HG02938 (cell line): ENCODE measurements at regions not wholly inside any gene's neighbourhood (a gene's known extent, or its start where the extent isn't known, plus 50 kb on each side); places are given as distances from the start of the nearest gene placed in this dataset.

Experiments
- ATAC-seq: cut with Tn5 transposase; IDR thresholded peaks from one replicate; pipeline ENCODE4 v1.9.1; 2021; ENCODE audit warnings: mild to moderate bottlenecking, moderate library complexity; ENCODE audit not compliant: unreplicated experiment

DNA sequence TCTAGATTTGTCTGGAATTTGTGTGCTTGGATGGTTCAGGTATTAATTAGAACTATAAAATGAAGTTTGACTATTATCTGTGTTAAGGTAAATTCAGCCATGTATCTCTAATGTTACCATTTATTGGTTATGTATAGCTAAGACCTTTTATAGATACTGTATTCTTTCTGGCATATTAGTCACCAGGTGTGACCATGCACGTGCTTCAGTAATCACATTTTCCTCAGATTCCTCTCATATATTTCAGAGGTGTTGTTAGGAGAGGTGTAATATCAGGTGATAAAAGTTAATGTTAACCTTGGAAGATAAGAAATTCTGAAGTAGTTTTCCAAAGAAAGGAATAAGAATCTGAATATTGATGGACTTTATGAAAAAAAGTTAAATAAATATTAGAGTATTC is 194.5 kb upstream of the KHDRBS2 start:
- ATAC-seq, result no peak

DNA sequence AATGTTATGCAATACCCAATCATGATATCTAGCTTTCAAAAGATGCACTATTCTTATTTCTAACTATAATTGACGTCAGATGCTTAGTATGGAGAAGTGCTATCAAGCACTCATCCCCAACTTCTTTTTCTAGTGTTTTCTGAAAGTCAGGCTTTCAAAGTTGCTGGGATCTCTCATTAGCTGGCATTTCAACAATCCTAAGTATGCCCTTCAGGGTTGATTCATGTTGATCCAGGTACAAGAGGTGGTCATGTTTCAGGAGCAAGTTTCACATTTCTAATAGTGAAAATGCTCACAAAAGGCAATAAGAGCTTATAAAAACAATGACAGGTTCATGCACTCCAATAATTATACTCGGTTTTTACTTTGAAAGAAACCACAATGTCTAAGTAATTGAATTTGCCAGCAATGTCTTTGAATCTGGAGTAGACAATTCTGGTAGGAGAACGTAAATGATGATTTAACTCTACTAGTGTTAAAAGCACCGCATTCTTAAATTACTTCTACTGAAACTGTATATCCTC is 193.7 kb upstream of the KHDRBS2 start:
- ATAC-seq, result no peak

DNA sequence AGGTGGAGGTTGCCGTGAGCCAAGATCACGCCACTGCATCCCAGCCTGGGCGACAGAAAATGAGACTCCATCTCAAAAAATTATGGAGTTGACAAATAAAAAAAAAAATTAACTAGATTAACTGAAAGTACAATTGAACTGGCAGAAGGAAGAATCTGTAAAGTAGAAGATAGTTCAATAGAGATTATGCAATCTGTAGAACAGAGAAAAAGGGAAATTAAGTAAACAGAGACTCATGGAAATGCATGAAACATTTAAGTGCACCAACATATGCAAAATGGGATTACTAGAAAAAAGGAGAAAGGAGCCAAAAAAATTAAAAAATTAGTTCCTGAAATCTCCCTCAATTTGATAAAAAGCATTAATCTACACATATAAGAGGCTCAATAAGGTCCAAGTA is 188.8 kb upstream of the KHDRBS2 start:
- no peak for ATAC-seq

DNA sequence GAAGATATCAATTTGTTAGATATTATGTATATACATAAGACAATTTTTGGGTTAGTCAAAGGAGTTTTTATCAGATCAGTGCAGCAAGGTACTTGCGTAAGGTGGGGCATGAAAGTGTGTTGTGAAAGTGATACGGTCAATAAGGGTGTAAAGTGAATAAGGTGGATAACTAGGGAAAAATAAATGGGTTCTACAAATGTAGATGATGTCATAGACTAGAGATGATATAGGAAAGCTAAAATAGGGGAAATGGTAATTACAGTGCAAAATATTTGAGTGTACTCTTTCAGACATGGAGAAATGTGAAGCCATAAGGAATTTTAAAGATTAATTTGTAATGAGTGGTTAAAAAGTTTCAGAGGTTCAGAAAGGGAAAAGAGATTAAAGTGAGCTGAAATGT is 180.6 kb upstream of the KHDRBS2 start:
- no peak for ATAC-seq

DNA sequence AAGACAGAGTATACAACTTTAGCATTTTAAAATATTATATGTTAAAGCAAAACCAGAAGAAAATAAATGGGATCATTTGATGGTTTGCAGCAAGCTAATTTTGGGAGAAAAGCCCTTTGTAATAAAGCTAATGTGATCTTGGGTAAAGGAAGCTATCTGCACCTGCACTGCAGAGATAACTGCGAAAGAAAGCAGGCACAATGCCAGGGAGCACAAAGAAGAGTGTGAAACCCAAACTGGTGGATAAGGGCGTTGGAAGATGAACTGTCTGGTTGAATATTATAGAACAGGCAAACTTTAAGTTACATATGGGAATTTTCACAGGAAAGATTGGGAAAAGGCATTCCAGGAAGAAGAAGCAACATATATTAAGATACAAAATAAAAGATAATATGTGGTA is 179.2 kb upstream of the KHDRBS2 start:
- ATAC-seq, result no peak

DNA sequence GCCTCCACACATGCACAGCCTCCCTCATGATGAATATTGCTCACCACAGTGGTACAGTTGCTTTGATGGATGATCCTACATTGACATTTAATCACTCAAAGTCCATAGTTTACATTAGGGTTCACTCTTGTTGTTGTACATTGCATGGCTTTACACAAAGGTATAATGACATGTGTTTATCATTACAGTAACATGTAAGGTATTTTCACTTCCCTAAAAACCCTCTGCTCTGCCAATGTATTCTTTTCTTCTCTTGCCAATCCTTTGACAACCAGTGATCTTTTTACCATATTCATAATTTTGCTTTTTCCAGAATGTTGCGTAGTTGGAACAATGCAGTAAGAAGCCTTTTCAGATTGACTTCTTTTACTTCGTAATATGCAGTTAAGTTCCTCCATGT is 166.6 kb upstream of the KHDRBS2 start:
- no peak for ATAC-seq

DNA sequence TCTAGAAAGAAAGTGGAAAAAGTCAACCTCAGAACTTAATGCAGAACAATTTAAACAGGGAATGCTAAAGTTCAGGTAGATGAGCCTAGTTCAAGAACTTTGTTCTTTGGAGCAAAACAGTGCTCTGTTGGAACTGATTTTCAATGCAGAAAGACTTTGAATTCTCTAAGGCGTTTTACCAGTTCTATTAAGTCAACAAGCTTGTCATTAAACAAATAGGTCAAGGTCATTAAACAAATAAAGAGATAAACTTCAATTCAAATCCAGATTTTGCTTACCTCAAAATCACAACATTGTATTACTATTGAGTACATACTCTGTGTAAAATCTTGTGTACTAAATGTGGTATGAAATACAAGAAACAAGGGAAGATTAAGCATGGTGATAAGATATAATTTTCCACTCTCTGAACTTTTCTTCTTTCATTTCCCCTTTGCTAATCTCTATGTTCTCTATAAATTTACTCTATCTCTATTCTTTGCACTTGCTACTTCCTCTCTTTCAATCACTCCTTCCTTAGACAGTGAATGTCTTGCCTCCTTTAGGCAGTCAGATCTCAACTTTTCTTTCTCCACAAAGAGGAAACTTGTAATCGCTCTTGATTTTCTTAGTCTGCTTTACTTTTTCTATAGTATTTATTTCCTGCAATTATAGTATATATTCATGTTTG is 160.8 kb upstream of the KHDRBS2 start:
- ATAC-seq, result no peak

DNA sequence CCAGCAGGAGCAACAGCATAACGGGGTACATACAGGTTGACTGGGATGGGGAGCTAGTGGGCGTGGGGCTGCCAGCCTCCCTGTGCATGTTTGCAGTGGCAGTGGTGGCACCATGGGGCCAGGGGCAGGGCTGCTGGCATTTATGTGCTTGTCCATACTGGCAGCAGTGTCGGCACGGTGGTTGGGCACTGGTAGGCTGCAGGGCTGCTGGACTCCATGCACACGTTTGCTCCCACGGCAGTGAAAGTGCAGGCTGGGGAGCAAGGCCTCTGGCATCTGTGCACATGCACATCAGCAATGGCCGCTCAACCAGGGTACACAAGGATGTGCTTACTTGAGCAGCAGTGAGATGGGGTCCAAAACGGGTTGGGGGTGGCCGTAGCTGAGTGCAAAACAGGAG is 159.5 kb upstream of the KHDRBS2 start:
- no peak for ATAC-seq

DNA sequence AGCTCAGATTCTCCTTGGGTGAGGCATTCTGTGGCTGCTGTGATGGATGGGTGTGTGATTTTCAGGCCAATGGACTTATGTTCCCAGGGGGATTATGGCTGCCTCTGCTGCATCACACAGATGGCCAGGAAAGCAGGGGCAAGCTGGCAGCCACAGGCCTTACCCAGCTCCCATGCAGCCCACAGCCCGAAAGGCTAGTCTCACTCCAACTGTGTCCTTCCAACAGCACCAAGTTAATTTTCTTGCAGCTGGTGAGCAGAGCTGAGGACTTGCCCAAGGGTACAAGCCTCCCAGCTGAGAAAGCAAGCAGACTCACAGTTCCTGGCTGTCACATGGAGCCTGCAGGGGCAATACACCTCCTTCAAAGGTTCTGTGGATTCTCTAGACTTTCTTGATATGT is 155.2 kb upstream of the KHDRBS2 start:
- no peak for ATAC-seq

DNA sequence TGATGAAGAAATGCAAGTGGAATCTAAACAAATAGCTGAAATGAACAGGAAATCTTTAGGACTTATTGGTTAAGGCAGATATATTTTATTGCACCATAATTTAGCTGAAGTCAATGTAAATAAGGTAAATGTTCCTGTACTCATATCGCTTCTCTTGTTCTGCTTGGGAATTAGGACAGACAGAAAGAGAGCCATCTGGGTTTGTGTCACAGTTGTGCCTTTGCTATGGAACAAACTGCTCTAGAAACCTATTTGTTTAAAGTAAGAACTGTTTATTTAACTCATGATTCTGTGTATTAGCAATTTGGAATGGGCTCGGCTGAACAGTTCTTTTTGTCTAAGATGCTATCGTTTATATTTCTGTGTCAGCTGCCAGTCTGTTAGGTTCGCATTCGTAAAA is 143.8 kb upstream of the KHDRBS2 start:
- no peak for ATAC-seq

DNA sequence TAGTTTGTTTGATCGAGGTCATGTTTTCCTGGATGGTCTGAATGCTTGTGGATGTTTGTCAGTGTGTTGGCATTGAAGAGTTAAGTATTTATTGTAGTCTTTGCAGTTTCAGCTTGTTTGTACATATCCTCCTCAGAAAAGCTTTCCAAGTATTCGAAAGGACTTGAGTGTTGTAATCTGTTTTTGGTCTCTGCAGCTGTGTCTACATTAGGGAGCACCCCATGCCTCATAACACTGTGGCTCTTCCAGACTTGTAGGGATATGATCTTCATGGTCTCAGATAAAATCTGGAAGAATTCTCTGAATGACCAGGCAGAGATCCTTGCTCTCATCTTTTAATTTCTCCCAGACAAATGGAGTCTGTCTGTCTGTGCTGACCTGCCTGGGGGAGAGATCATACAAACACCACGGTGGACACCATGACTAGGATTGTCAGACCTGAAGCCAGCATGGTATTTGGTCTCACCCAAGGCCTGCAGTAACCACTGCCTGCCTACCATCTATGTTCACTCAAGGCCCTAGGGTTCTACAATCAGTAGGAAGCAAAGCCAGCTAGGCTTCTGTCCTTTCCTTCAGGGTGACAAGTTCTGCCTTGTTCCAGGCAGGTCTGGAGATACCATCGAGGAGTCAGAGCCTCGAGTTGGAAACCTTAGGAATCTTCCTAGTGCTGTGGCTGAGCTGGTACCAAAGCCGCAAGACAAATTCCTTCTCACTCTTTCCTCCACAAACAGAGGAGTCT is 114.7 kb upstream of the KHDRBS2 start:
- no peak for ATAC-seq

DNA sequence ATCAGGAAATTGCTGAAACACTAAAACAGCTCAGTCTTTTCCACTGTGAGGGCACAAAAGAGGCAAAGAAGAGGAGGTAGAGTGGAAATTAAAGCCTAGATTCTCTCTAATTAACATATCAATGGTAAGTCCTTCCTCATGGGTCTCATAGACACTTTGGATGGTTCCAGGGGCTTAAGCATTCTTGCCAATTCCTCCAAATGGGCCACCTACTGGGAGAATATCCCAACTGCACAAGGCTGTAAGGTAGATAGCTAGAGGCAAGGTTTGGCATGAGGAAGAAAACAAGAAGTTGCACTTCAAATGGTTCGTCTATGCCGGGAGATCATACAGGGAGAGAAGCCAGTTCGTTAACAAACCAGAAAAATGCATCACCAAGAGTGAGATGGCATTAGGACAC is 107.6 kb upstream of the KHDRBS2 start:
- ATAC-seq, result no peak

DNA sequence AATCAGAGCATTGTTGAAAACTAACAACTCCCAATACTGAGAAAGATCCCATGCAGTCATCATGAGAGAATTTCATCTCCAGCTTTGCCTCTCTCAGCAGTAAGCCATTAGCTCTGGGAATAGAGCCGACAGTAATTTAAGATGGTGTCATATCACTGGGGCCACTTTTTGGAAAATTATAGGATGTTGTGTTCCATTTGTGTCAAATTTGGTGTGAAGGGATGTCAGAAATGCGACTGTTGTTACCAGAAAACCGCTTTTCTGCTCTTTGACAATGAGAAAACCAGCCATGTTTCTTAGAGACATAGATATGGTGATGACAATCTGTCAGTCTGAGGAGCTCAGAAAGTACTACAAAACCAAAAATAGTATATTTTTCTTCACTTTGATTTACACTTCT is 106.3 kb upstream of the KHDRBS2 start:
- ATAC-seq, result no peak

DNA sequence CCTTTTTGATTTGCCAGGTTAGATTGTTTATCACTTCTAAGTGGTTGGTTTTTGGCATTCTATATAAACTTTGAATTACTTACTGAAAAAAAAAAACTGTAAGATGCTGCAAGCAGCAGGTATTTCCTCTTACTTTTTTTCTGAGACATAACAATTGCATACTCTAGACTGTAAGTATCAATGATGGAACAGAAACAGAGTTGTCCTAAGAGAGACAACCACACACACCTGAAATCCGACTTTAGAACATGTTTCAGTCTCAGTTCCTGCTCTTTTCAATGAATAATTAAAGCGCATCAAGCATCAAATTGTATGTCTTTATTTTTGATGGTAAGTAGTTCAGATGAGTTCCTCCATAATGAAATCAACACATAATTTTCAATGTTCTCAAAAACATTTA is 105.3 kb upstream of the KHDRBS2 start:
- ATAC-seq, result peak; percentile 50

DNA sequence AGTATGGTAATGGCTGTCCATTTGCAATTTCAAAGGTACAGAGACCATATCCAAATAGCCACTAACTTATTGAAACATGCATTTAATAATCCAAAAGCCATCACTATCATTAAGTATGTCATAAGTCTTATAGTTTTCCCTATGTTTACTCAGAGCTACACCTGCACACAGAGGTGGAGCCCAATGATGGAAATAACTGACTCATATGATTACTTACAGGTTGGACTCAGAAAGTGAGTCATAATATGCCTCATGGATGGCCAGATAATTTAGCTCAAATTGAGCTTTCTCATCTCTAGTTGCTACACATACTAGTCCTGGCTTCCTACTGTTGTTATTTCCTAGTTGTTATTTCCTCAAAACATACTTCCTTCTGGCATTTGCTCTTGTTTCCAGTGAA is 104.4 kb upstream of the KHDRBS2 start:
- peak; percentile 46 for ATAC-seq

DNA sequence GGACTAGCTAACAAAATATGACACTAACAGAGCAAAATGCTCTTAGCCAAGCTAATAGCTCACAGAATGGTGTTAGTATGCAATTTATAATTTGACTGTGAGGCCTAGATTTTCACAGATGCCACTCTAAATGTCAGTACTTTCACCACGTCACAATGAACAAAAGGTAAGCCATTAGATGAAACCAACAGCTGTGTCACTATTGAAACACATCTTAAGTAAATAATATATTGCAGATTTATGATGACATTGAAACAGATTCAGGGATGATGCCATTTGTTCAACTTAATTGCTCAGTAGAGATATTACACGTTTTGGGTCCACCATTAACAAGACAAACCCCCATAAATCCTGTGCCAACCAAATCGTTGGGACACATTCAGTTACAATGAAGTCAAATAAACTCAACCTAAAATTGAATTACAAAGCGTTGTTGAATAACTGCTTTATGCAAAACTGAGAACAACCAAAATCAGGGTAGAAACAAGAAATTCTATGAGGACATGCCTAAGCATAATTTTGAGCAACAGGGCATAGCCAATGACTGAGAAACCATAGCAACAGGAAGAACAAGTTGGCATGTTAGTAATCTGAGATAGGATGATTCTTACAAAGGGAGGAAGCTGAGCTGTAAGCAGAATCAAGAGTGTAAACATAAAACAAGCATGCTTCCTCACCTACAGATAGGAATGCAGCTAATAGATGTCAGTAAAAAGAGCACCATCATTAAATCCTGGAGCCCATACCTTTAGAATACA is 85.6 kb upstream of the KHDRBS2 start:
- ATAC-seq, result no peak

DNA sequence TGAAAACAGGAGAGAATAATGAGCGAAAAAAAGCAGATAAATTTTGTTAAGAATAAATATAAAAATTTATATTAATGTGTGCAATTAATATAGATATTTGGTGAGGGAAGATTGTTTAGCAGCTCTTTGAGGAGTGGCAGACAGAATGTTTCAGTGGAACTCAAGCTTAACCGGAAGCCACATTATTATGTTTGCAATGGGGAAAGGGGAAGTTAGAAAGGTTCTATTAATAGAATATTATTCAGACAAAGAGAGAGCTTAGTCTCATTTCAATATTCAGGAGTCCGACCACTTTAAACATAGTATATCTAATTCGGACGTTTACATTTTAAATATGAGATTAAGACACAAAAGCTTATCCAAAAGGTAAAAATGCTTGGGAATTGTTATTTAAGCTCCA is 81.6 kb upstream of the KHDRBS2 start:
- ATAC-seq, result peak; percentile 100

DNA sequence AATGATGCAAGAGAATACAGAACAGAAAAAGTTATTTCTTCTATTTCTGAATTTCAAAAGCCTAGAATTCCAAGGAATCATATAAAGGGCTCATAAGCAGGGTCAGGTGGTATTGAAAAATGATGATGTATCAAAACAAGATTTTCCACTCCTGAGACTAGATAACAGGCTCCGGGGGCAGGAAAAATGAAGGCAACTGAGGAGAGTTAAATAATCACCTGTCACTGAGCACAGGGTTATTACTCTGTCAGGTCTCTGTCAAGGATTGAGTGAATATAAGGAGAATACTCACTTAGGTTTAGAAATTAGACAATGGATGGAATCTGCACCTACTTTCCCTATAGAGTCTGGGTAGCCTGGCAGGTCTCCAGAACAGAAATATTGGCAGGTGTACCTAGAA is 76.1 kb upstream of the KHDRBS2 start:
- ATAC-seq, result no peak

DNA sequence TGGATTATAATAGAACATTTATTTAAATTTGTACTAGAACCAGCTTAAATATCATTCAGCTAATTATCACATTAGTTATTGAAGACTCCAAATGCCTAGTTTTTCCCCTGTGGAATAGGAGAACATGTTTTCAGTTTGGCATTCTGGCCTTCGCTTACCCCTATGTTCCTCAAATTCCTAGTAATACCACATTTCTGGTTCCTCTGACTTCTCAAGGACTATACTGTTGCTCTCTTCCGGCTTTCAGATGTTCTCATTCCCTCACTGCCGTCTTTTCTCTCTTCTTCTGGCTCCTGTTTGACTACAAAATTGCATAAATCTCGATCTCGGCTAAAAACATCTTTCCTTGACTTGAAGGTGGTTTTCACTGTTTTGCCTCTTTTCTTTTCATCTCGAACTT is 71.8 kb upstream of the KHDRBS2 start:
- ATAC-seq, result no peak

DNA sequence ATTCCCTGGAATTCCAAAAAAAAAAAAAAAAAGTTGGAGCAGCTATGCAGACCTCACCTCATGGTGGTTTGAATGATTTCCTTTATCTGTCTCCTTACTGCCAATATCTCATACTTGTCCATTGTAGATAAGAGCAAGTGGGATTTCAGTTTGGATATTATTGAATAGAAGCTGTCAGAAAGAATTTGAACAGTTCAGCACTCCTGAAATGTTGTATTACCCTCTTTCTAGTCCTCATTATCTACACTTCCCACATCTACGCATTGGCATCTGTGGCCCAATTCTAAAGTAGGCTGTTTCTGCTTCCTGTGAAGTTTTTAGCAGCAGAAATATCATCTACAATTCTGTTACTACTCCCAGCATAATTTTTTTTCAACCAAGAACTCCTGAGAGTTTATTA is 68.2 kb upstream of the KHDRBS2 start:
- ATAC-seq, result no peak

DNA sequence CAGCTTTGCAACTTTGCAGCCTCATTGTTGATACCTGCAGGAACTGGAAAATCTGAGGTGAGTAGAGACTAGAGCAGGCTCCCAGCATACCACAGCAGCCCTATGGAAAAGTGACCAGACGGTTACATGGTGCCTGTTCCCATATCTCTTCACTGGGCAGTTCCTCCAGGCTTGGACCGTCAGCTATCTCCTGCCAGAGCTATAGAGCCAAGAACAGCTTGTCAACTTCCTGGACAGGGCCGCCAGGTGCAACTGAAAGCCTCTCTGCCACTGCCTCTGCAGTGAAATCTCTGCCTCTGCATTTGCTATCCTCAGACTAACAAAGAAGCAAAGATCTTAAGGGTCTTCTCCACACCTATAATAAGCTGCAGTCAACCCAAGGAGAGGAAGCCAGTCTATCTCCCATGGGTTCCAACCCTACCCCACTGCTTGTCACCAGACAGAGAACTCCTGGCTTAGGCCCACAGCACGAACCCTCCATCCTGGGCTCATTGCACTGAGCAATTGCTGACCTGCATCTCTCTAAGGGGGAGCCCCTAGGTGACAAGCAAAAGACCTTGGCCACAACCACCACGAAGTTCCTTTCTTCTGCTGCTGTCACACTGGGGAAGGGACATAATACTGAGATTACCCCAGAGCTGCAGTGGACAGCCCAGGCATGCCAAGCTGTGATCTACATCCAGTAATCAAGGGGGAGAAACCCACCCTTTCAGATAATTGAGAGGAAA is 60.1 kb upstream of the KHDRBS2 start:
- no peak for ATAC-seq
